ENCODE measurements at regions not wholly inside any gene's neighbourhood (a gene's known extent, or its start where the extent isn't known, plus 50 kb on each side); places are given as distances from the start of the nearest gene placed in this dataset.

DNA sequence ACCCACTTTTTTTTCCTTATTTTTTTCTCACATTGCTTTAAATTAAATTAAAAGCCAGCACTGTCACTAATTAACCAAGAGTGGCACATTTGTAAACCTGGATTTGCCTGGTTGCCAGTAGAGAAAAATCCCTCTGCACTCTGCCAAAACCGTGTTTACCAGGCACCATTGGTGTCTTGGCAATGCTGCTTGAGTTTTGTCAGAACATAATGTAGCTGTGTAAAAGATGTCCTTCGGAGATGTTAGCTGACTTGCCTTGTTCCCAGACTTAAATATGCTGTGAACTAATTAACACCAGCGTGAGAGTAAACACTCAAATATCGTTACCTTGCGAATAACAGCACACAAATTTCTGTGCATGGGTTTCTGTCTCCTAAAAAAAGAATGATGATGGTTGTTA lies 694.9 kb upstream of the ID4 start:
- Histone ChIP-seq H3K4me3 (no peak overlapping the region), H3K36me3 (no peaks in the 10 kb centered on the region), H3K4me1 (no peaks in the 10 kb centered on the region), H3K27me3 (no peaks in the 10 kb centered on the region), H3K9me3 (no peaks in the 10 kb centered on the region), H3K27ac (no peak overlapping the region)
- intact Hi-C loops (cut with DNase I): no loop called here
- DNase-seq (ENCODE audit: low spot score in 2 of 2): no peak
- TF ChIP-seq, protein P1, sequence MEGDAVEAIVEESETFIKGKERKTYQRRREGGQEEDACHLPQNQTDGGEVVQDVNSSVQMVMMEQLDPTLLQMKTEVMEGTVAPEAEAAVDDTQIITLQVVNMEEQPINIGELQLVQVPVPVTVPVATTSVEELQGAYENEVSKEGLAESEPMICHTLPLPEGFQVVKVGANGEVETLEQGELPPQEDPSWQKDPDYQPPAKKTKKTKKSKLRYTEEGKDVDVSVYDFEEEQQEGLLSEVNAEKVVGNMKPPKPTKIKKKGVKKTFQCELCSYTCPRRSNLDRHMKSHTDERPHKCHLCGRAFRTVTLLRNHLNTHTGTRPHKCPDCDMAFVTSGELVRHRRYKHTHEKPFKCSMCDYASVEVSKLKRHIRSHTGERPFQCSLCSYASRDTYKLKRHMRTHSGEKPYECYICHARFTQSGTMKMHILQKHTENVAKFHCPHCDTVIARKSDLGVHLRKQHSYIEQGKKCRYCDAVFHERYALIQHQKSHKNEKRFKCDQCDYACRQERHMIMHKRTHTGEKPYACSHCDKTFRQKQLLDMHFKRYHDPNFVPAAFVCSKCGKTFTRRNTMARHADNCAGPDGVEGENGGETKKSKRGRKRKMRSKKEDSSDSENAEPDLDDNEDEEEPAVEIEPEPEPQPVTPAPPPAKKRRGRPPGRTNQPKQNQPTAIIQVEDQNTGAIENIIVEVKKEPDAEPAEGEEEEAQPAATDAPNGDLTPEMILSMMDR (IDR thresholded peaks at IDR 0.05): no peak

DNA sequence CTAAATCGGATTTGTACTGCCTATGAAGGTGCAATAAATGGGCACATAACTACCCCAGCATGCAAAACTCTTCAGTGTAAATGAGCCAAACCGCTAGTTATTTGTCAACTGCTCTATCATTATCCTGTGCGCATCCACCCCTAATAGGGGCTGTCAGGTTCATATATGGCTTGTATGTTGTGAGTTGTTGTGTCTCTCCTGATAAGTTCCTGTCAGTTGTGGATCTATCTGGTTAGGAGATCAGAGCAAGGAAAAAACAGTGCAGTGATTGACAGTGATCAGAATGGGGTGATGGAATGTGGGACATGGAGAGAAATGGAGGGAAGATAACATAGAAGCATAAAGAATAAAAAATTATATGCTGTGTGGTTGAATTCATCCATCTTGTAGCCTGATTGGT lies 686.9 kb upstream of the ID4 start:
- intact Hi-C loops (cut with DNase I): no loop called here
- DNase-seq (ENCODE audit: low spot score in 2 of 2): no peak
- Histone ChIP-seq H3K9me3 (no peaks in the 10 kb centered on the region), H3K27ac (no peak overlapping the region), H3K4me3 (no peak overlapping the region), H3K27me3 (no peaks in the 10 kb centered on the region), H3K4me1 (peaks cover 0 to 4% of the 10 kb centered on the region in 2 donors), H3K36me3 (no peaks in the 10 kb centered on the region)
- TF ChIP-seq, protein P1 (IDR thresholded peaks at IDR 0.05): no peak

DNA sequence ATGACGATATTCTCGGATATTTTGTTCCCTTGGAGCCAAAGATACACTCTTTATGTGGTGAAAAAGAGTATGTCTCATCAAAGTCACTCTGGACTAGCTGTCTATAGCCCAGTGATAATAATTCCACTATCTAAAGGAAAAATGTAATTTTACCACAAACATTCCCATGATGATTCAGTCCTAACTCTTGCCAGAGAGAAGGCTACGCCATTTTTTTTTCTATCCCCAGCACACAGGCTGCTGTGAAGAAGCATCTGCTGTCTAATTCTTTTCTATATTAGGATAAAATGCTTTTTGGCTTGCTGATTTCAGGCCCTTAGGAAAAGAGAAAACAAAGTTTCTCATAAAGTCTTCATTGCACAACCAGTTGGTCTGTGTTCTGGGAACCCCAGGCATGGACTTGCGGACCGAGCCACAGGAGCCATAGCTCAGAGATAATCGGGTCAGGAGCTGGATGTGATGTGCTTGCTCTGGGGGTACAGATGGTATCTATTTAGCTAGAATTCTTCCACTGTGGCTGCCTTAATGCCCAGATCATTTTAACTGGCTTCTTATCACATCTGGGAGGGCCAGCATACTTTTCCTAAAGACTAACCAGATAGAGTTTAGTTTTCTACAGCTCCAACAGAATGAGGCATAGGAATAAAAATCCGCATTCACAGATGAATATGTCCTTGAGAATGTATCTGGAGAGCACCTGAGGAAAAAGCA lies 683.7 kb upstream of the ID4 start:
- Histone ChIP-seq H3K4me1 (peaks cover 0 to 4% of the 10 kb centered on the region in 2 donors), H3K36me3 (no peaks in the 10 kb centered on the region), H3K4me3 (no peak overlapping the region), H3K9me3 (no peaks in the 10 kb centered on the region), H3K27me3 (no peaks in the 10 kb centered on the region), H3K27ac (no peak overlapping the region)
- intact Hi-C loops (cut with DNase I): no loop called here
- DNase-seq (ENCODE audit: low spot score in 2 of 2): no peak
- TF ChIP-seq, protein P1 (IDR thresholded peaks at IDR 0.05): no peak

DNA sequence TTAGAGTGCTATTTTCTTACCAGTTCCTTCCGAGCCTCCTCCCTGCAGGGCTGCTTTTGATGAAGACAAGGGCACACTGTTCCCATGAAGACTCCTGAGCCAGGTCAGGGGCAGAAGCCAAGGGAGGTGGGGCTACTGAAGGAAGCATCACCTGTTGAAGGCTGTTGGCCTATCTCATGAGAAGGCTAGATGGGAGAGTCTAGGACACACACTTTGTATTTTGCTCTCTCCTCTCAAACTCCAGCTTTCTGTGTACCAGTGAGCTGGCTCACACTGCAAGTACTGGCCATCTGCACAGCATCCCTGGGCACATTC lies 683.2 kb upstream of the ID4 start:
- no peaks in the 10 kb centered on the region for H3K9me3 ChIP-seq
- H3K4me3 ChIP-seq: no peak overlapping the region
- H3K27me3 ChIP-seq: no peaks in the 10 kb centered on the region
- H3K27ac ChIP-seq: no peak overlapping the region
- H3K4me1 ChIP-seq: peaks cover 0 to 4% of the 10 kb centered on the region in 2 donors
- intact Hi-C loops (cut with DNase I): no loop called here
- TF ChIP-seq, protein P1 (IDR thresholded peaks at IDR 0.05): no peak
- no peaks in the 10 kb centered on the region for H3K36me3 ChIP-seq
- no peak for DNase-seq (ENCODE audit: low spot score in 2 of 2)

DNA sequence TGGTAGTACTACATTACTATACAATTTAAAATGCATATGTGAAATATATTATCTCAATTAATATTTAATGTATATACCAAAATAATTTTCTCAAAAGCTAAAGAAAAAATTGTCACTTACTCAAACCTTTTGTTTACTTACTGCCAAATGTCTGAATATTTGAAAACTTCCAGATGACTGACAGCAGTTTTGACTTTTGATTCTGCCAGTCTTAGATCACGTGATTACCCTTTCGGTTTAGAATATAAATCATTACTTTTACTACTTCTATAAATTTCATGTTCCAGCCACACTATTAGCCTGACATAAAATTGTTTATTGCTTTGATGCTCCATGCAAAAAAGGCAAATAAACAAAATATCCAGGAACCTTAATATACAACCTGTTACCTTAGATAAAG lies 680.7 kb upstream of the ID4 start:
- Histone ChIP-seq H3K36me3 (no peaks in the 10 kb centered on the region), H3K9me3 (no peaks in the 10 kb centered on the region), H3K27ac (no peak overlapping the region), H3K4me1 (peaks cover 0 to 14% of the 10 kb centered on the region in 2 donors), H3K27me3 (no peaks in the 10 kb centered on the region), H3K4me3 (no peak overlapping the region)
- TF ChIP-seq, protein P1 (IDR thresholded peaks at IDR 0.05): no peak
- no peak for DNase-seq (ENCODE audit: low spot score in 2 of 2)
- intact Hi-C loops (cut with DNase I): no loop called here

DNA sequence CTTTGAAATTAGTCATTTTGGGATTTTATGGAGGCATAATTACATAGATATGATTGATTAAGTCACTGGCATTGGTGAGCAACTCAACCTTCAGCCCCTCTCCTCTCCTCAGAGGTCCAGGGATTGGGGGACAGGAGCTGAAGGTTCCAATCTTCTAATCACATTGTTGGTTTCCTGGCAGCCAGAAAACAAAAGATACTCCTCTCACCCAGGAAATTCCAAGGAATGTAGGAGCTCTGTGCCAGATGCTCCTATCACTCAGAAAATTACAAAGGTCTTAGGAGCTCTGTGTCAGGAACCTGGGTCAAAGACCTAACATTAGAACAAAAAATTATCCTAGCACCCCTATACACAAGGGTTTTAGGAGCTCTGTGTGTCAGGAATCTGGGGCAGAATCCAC lies 679.7 kb upstream of the ID4 start:
- intact Hi-C loops (cut with DNase I): no loop called here
- Histone ChIP-seq H3K36me3 (no peaks in the 10 kb centered on the region), H3K27ac (no peak overlapping the region), H3K4me3 (no peak overlapping the region), H3K9me3 (no peaks in the 10 kb centered on the region), H3K27me3 (no peaks in the 10 kb centered on the region), H3K4me1 (peaks cover 0 to 14% of the 10 kb centered on the region in 2 donors)
- no peak for DNase-seq (ENCODE audit: low spot score in 2 of 2)
- TF ChIP-seq, protein P1 (IDR thresholded peaks at IDR 0.05): no peak

Data from ascending aorta (tissue), 2 donors.